Effector memory CD8-positive, alpha-beta T cell (primary cell): ENCODE measurements at regions not wholly inside any gene's neighbourhood (a gene's known extent, or its start where the extent isn't known, plus 50 kb on each side); places are given as distances from the start of the nearest gene placed in this dataset.

Source experiments
- ATAC-seq: fragments of 150-1000 bp; cut with Tn5 transposase; replicated peaks from 2 replicates; pipeline ENCODE4 v1.10.0; 2021; ENCODE audit warnings: mild to moderate bottlenecking, moderate library complexity
- DNase-seq, 3 experiments: peaks; one replicate each; pipeline ENCODE4 v3.0.0; 2021
- H3K27ac Mint-ChIP-seq, 2 donors: one replicate each; pipeline ENCODE4 v1.8.0; 2022; ENCODE audit warnings: mild to moderate bottlenecking in 2 of 2, mixed read lengths in 2 of 2, moderate library complexity in 2 of 2
- H3K27me3 Mint-ChIP-seq, 2 donors: one replicate each; pipeline ENCODE4 v1.8.0; 2022; ENCODE audit warnings: mixed read lengths in 2 of 2
- H3K36me3 Mint-ChIP-seq: one replicate; pipeline ENCODE4 v1.8.0; 2022; ENCODE audit warnings: mild to moderate bottlenecking, moderate library complexity, mixed read lengths; ENCODE audit not compliant: insufficient read depth
- H3K4me1 Mint-ChIP-seq, 2 donors: one replicate each; pipeline ENCODE4 v1.8.0; 2022; ENCODE audit warnings: low read depth in 2 of 2, mixed read lengths in 2 of 2
- H3K4me3 Mint-ChIP-seq, 2 donors: one replicate each; pipeline ENCODE4 v1.8.0; 2022; ENCODE audit warnings: mild to moderate bottlenecking in 2 of 2, mixed read lengths in 2 of 2, moderate library complexity in 2 of 2
- H3K9me3 Mint-ChIP-seq, 2 donors: one replicate each; pipeline ENCODE4 v1.8.0; 2022; ENCODE audit warnings: mixed read lengths in 2 of 2

DNA sequence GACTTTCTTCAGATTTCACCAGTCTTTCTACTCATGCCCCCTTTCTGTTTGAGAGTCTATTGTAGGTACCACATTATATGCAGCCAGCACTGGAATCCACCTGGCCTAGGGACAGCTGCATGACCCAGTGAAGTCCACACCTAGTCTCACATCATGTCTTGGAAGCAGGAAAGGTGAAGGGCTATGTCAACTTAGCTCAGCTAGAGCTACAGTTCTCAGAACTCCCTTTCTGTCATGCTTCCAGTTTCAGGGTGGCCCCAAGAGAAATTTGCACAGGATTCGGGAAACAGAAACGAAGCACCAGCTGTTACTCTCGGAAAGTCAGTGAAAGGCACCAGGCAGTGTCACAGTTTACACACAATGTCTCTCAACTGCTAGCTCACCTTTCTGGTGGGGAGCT, 51.6 kb upstream of the NLRP1 start:
- no peak overlapping the region for H3K27ac Mint-ChIP-seq
- no peaks in the 10 kb centered on the region for H3K4me1 Mint-ChIP-seq
- H3K36me3 Mint-ChIP-seq = no peaks in the 10 kb centered on the region
- no peak for DNase-seq
- H3K27me3 Mint-ChIP-seq = peaks cover 31 to 66% of the 10 kb centered on the region in 2 donors
- ATAC-seq = no peak
- no peaks in the 10 kb centered on the region for H3K9me3 Mint-ChIP-seq
- H3K4me3 Mint-ChIP-seq = no peak overlapping the region

GRCh38 chr17:5638596-5638995, 54.3 kb upstream of the NLRP1 start:
- peaks cover 46 to 82% of the 10 kb centered on the region in 2 donors for H3K27me3 Mint-ChIP-seq
- H3K27ac Mint-ChIP-seq = no peak overlapping the region
- no peaks in the 10 kb centered on the region for H3K9me3 Mint-ChIP-seq

GRCh38 chr17:5640726-5641125, 56.4 kb upstream of the NLRP1 start:
- Mint-ChIP-seq H3K9me3 (no peaks in the 10 kb centered on the region), H3K36me3 (no peaks in the 10 kb centered on the region), H3K27me3 (peaks cover 51 to 76% of the 10 kb centered on the region in 2 donors), H3K4me3 (no peak overlapping the region), H3K4me1 (no peaks in the 10 kb centered on the region), H3K27ac (no peak overlapping the region)
- ATAC-seq = no peak
- DNase-seq = no peak

More at GRCh38 chr17:5638596-5638995, 54.3 kb upstream of the NLRP1 start:
- no peaks in the 10 kb centered on the region for H3K4me1 Mint-ChIP-seq
- no peak for ATAC-seq
- no peak for DNase-seq
- no peaks in the 10 kb centered on the region for H3K36me3 Mint-ChIP-seq
- H3K4me3 Mint-ChIP-seq = no peak overlapping the region

DNA sequence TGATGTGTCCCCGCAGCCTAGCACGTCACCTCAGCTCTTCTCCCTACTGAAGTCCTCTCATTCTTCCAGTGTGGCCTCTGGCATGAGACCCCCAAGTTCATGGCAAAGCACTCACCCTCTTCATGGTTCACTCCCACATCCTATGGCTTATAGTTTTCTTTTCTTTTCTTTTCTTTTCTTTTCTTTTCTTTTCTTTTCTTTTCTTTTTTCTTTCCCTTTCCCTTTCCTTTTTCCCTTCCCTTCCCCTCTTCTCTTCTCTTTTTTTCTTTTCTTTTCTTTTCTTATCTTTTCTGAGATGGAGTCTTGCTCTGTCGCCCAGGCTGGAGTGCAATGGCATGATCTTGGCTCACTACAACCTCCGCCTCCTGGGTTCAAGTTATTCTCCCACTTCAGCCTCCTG, 58.4 kb upstream of the NLRP1 start:
- Mint-ChIP-seq H3K36me3 (no peaks in the 10 kb centered on the region), H3K9me3 (no peaks in the 10 kb centered on the region), H3K4me1 (no peaks in the 10 kb centered on the region), H3K4me3 (no peak overlapping the region), H3K27me3 (peaks cover 50 to 69% of the 10 kb centered on the region in 2 donors), H3K27ac (no peak overlapping the region)
- DNase-seq = no peak
- ATAC-seq = no peak

- no peak overlapping the region for H3K4me3 Mint-ChIP-seq
- no peak for DNase-seq
- no peaks in the 10 kb centered on the region for H3K36me3 Mint-ChIP-seq
- no peak for ATAC-seq
- peaks cover 52 to 66% of the 10 kb centered on the region in 2 donors for H3K27me3 Mint-ChIP-seq
- no peaks in the 10 kb centered on the region for H3K9me3 Mint-ChIP-seq
- no peak overlapping the region for H3K27ac Mint-ChIP-seq
- H3K4me1 Mint-ChIP-seq = no peaks in the 10 kb centered on the region
Measured at GRCh38 chr17:5644065-5644464, 59.8 kb upstream of the NLRP1 start.

GRCh38 chr17:5651348-5651747, 67.0 kb upstream of the NLRP1 start:
- H3K27ac Mint-ChIP-seq = no peak overlapping the region
- peaks cover 57 to 84% of the 10 kb centered on the region in 2 donors for H3K27me3 Mint-ChIP-seq
- H3K9me3 Mint-ChIP-seq = peaks cover 8 to 10% of the 10 kb centered on the region in 2 donors
- DNase-seq = no peak
- no peaks in the 10 kb centered on the region for H3K36me3 Mint-ChIP-seq
- no peaks in the 10 kb centered on the region for H3K4me1 Mint-ChIP-seq
- no peak overlapping the region for H3K4me3 Mint-ChIP-seq
- ATAC-seq = no peak

DNA sequence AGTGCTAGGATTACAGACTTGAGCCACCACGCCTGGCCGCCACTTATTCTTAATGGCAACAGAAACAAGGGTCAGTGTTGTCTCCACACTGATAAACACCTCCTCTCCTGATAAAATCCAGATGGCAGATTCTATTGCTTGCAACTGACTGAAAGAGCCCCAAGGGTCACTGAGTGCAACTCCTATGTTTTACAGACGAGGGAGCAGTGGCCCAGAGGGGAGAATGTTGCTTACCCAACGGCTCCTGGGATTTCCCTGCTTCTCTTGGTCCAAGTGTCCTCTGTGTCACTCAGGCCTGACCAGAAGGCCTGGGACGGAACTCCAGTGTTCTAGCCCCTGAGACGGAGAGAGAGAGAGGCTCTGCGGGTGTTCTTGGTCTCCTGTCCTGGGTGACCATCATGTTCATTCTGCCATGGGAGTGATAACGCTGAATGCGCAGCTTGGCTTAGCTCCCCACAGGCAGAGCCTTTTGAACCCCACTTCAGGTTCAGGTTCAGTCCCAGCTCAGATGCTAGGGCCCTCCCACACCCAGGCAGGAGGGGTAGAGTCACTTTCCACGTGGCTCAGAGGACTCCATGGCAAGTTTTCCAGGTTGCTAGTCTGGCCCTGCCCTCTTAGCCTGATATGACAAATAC, 77.3 kb upstream of the NLRP1 start:
- no peak for DNase-seq
- ATAC-seq = no peak
- Mint-ChIP-seq H3K36me3 (no peaks in the 10 kb centered on the region), H3K9me3 (no peaks in the 10 kb centered on the region), H3K27ac (no peak overlapping the region), H3K4me1 (no peaks in the 10 kb centered on the region), H3K27me3 (peaks cover 31 to 53% of the 10 kb centered on the region in 2 donors), H3K4me3 (no peak overlapping the region)

GRCh38 chr17:5662409-5663085, 78.2 kb upstream of the NLRP1 start:
- H3K27me3 Mint-ChIP-seq = peaks cover 37 to 53% of the 10 kb centered on the region in 2 donors
- no peak overlapping the region for H3K4me3 Mint-ChIP-seq
- H3K9me3 Mint-ChIP-seq = no peaks in the 10 kb centered on the region
- no peak for ATAC-seq
- no peaks in the 10 kb centered on the region for H3K4me1 Mint-ChIP-seq
- H3K27ac Mint-ChIP-seq = no peak overlapping the region
- H3K36me3 Mint-ChIP-seq = no peaks in the 10 kb centered on the region
- no peak for DNase-seq

GRCh38 chr17:5665164-5665563, 80.9 kb upstream of the NLRP1 start:
- no peaks in the 10 kb centered on the region for H3K9me3 Mint-ChIP-seq
- H3K4me1 Mint-ChIP-seq = no peaks in the 10 kb centered on the region
- ATAC-seq (no peak), DNase-seq (no peak)
- peaks cover 53 to 70% of the 10 kb centered on the region in 2 donors for H3K27me3 Mint-ChIP-seq
- no peak overlapping the region for H3K4me3 Mint-ChIP-seq
- no peak overlapping the region for H3K27ac Mint-ChIP-seq
- no peaks in the 10 kb centered on the region for H3K36me3 Mint-ChIP-seq

DNA sequence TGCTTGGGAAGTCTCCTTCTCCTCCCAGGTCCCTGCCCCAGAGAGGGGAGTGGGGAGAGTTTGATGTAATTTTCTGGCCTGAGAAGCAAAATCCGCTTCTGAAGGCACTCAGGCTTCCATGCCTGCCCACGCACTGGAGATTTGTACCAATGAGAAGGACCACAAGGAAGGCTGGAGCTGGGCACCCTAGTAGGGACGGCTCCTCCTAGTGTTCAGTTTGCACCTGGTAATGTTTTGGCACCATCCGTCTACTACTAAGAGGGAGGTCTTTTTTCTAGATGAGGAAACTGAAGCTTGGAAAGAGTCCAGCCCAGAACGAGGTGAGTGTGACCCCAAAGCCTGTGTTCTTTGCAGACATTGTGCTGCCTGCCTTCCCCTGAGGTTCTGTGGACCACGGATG, 83.6 kb upstream of the NLRP1 start:
- H3K4me3 Mint-ChIP-seq = no peak overlapping the region
- no peak for ATAC-seq
- H3K36me3 Mint-ChIP-seq = no peaks in the 10 kb centered on the region
- no peaks in the 10 kb centered on the region for H3K4me1 Mint-ChIP-seq
- DNase-seq = no peak
- no peaks in the 10 kb centered on the region for H3K9me3 Mint-ChIP-seq
- peaks cover 55 to 92% of the 10 kb centered on the region in 2 donors for H3K27me3 Mint-ChIP-seq
- no peak overlapping the region for H3K27ac Mint-ChIP-seq

GRCh38 chr17:5668557-5669138, 84.3 kb upstream of the NLRP1 start:
- ATAC-seq = no peak
- Mint-ChIP-seq H3K4me3 (no peak overlapping the region), H3K9me3 (no peaks in the 10 kb centered on the region), H3K27me3 (peaks cover 54 to 92% of the 10 kb centered on the region in 2 donors), H3K4me1 (no peaks in the 10 kb centered on the region), H3K27ac (no peak overlapping the region), H3K36me3 (no peaks in the 10 kb centered on the region)
- no peak for DNase-seq

GRCh38 chr17:5669191-5669590, 84.9 kb upstream of the NLRP1 start:
- Mint-ChIP-seq H3K27ac (no peak overlapping the region), H3K36me3 (no peaks in the 10 kb centered on the region), H3K27me3 (peaks cover 54 to 92% of the 10 kb centered on the region in 2 donors), H3K4me3 (no peak overlapping the region), H3K9me3 (no peaks in the 10 kb centered on the region), H3K4me1 (no peaks in the 10 kb centered on the region)
- no peak for DNase-seq
- no peak for ATAC-seq

DNA sequence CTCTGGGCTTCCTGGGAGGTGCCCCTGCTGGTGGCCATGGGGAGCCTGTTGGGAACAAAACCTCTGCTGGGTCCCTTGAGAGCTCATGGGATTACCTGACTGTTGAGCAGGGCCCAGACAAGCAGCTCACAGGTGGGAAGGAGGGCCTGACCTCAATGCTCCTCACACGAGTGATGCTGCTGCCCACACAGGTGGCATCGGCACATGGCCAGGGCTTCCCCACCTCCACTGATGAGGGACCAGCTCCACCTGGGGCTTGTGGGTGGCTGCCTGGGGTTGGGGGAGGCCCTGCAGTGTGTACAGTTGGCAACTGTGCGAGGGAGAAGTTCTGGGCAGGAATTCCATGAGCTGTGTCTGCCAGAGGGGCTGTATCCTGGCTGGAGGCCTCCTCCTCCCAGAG, 87.8 kb upstream of the NLRP1 start:
- no peak for DNase-seq
- no peaks in the 10 kb centered on the region for H3K4me1 Mint-ChIP-seq
- H3K27ac Mint-ChIP-seq = no peak overlapping the region
- H3K9me3 Mint-ChIP-seq = no peaks in the 10 kb centered on the region
- ATAC-seq = no peak
- H3K36me3 Mint-ChIP-seq = no peaks in the 10 kb centered on the region
- peaks cover 44 to 86% of the 10 kb centered on the region in 2 donors for H3K27me3 Mint-ChIP-seq
- H3K4me3 Mint-ChIP-seq = no peak overlapping the region

DNA sequence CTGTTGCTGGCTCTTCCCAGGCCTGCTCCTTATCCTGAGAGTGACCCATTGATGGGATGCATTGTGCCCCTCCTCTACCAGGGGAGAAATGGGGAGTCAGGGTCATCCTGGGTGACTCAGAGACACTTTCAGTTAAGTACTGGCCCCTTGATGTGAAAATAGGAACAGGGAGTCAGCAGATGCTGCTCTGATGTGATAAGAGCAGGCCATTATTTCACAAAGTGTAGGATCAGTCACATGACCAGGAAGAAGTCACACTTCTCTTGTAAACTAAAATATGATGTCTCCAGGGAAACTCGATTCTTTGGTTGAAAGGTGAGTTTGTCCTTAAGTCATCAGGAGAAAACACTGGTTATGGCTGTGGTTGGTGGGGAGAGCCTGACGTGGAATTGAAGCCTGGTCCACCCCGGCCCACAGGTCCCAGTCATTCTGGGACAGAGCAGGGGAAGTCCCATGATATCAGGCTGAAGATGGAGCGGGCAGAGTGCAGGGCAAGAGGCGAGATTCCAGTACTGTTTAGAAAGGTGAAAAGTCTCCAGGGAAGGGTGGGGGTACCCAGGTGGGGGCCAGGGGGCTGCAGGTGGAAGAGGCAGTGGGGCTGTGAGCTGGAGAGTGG, 88.6 kb upstream of the NLRP1 start:
- Mint-ChIP-seq H3K36me3 (no peaks in the 10 kb centered on the region), H3K4me1 (no peaks in the 10 kb centered on the region), H3K4me3 (no peak overlapping the region), H3K27me3 (peaks cover 42 to 81% of the 10 kb centered on the region in 2 donors), H3K9me3 (no peaks in the 10 kb centered on the region), H3K27ac (no peak overlapping the region)
- no peak for ATAC-seq
- DNase-seq = no peak
